ENCODE measurements at regions not wholly inside any gene's neighbourhood (a gene's known extent, or its start where the extent isn't known, plus 50 kb on each side); places are given as distances from the start of the nearest gene placed in this dataset.

GRCh38 chr3:96233679-96234078 is 580.7 kb upstream of the EPHA6 start:
- Mint-ChIP-seq H3K4me3 (no peak overlapping the region), H3K9me3 (peaks cover 6% of the 10 kb centered on the region), H3K36me3 (ENCODE audit: low read depth) (no peaks in the 10 kb centered on the region), H3K27me3 (no peaks in the 10 kb centered on the region), H3K27ac (no peak overlapping the region), H3K4me1 (no peaks in the 10 kb centered on the region)
- POLR2A ChIA-PET, result no interaction called here
- no peak for DNase-seq
- CTCF ChIA-PET, result no interaction called here

GRCh38 chr3:96236522-96236921 is 577.9 kb upstream of the EPHA6 start:
- H3K9me3 Mint-ChIP-seq, result peaks cover 2% of the 10 kb centered on the region
- H3K4me3 Mint-ChIP-seq, result no peak overlapping the region
- POLR2A ChIA-PET, result no interaction called here
- H3K36me3 Mint-ChIP-seq (ENCODE audit: low read depth), result no peaks in the 10 kb centered on the region
- no peaks in the 10 kb centered on the region for H3K4me1 Mint-ChIP-seq
- no peak for DNase-seq
- CTCF ChIA-PET, result no interaction called here
- no peak overlapping the region for H3K27ac Mint-ChIP-seq
- H3K27me3 Mint-ChIP-seq, result no peaks in the 10 kb centered on the region

DNA sequence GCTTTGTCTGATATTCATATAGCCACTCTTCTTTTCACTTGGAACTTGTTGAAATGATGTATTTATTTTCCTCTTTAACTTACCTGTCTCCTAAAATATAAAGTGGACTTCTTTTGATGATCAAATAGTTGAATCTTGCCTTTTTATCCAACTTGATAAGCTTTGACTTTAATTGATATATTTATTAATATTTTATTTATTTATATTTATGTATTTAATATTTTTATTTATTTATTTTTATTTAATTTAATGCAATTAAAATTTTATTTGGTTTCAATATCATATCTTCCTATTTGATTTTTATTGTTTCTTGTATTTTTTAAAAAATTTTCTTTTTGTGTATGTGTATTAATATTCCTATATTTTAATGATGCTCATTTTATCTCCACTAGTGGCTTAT is 555.1 kb upstream of the EPHA6 start:
- no peak for DNase-seq
- H3K27me3 Mint-ChIP-seq, result no peaks in the 10 kb centered on the region
- H3K36me3 Mint-ChIP-seq (ENCODE audit: low read depth), result no peaks in the 10 kb centered on the region
- ChIA-PET CTCF (no interaction called here), POLR2A (no interaction called here)
- peaks cover 10% of the 10 kb centered on the region for H3K9me3 Mint-ChIP-seq
- H3K4me3 Mint-ChIP-seq, result no peak overlapping the region
- no peaks in the 10 kb centered on the region for H3K4me1 Mint-ChIP-seq
- H3K27ac Mint-ChIP-seq, result no peak overlapping the region

DNA sequence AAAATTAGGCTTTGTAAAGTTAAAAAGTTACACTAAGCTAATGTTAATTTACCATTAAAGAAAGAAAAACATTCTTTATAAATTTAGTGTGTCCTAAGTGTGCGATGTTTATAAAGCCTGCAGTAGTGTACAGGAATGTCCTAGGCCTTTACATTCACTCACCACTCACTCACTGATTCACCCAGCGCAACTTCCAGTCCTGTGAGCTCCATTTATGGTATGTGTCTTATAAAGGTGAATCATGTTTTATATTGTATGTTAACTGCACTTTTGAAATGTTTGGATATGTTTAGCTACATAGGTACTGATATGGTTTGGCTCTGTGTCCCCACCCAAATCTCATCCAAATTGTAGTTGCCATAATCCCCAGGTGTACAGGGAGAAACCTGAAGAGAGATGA is 549.7 kb upstream of the EPHA6 start:
- DNase-seq, result no peak
- ChIA-PET POLR2A (no interaction called here), CTCF (no interaction called here)
- H3K9me3 Mint-ChIP-seq, result peaks cover 7% of the 10 kb centered on the region
- H3K27me3 Mint-ChIP-seq, result no peaks in the 10 kb centered on the region
- H3K4me3 Mint-ChIP-seq, result no peak overlapping the region
- H3K27ac Mint-ChIP-seq, result no peak overlapping the region
- H3K36me3 Mint-ChIP-seq (ENCODE audit: low read depth), result no peaks in the 10 kb centered on the region
- no peaks in the 10 kb centered on the region for H3K4me1 Mint-ChIP-seq

- H3K4me3 Mint-ChIP-seq, result no peak overlapping the region
- H3K27me3 Mint-ChIP-seq, result no peaks in the 10 kb centered on the region
- H3K27ac Mint-ChIP-seq, result no peak overlapping the region
- POLR2A ChIA-PET, result no interaction called here
- no peak for DNase-seq
- no peaks in the 10 kb centered on the region for H3K9me3 Mint-ChIP-seq
- no peaks in the 10 kb centered on the region for H3K4me1 Mint-ChIP-seq
- CTCF ChIA-PET, result no interaction called here
- no peaks in the 10 kb centered on the region for H3K36me3 Mint-ChIP-seq (ENCODE audit: low read depth)
These were observed 547.8 kb upstream of the EPHA6 start for GRCh38 chr3:96266395-96267190.

DNA sequence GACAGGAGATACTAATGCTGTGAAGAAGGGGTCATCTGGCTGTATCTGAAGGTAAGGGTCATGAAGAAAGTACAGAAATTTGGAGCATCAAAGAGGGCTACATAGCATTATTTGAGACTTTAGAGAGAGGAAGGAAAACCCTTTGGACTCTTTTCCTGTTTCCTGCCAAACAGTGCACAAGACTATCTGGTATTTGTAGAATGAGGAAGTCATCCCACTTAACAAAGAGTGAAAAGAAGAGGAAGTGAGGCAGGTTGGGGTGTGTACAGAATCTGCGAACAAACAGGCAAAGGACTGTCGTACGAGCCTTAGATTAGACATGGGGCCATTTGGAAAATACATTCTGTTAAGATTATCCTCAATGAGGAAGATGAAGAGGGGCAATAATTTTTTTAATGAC is 546.8 kb upstream of the EPHA6 start:
- POLR2A ChIA-PET, result no interaction called here
- no peak overlapping the region for H3K27ac Mint-ChIP-seq
- no peak for DNase-seq
- H3K4me1 Mint-ChIP-seq, result no peaks in the 10 kb centered on the region
- CTCF ChIA-PET, result no interaction called here
- H3K9me3 Mint-ChIP-seq, result no peaks in the 10 kb centered on the region
- H3K36me3 Mint-ChIP-seq (ENCODE audit: low read depth), result no peaks in the 10 kb centered on the region
- no peak overlapping the region for H3K4me3 Mint-ChIP-seq
- no peaks in the 10 kb centered on the region for H3K27me3 Mint-ChIP-seq

DNA sequence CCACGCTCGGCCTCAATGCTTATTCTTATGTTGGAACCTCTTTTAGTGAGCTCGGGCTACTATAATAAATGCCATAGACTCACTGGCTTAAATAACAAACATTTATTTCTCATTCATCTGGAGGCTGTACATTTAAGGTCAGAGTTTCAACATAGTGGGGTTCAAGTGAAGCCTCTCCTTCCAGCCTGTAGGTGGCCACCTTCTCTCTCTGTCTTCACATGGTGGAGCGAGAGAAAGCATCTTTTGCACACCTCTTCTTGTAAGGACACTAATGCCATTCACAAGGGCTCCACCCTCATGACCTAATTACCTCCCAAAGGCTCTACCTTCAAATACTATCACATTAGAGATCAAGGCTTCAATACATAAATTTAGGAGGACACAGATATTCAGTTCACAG is 520.3 kb upstream of the EPHA6 start:
- no peak overlapping the region for H3K27ac Mint-ChIP-seq
- H3K27me3 Mint-ChIP-seq, result no peaks in the 10 kb centered on the region
- no peaks in the 10 kb centered on the region for H3K4me1 Mint-ChIP-seq
- CTCF ChIA-PET, result no interaction called here
- H3K9me3 Mint-ChIP-seq, result peaks cover 17% of the 10 kb centered on the region
- POLR2A ChIA-PET, result no interaction called here
- no peak overlapping the region for H3K4me3 Mint-ChIP-seq
- H3K36me3 Mint-ChIP-seq (ENCODE audit: low read depth), result no peaks in the 10 kb centered on the region
- DNase-seq, result no peak

DNA sequence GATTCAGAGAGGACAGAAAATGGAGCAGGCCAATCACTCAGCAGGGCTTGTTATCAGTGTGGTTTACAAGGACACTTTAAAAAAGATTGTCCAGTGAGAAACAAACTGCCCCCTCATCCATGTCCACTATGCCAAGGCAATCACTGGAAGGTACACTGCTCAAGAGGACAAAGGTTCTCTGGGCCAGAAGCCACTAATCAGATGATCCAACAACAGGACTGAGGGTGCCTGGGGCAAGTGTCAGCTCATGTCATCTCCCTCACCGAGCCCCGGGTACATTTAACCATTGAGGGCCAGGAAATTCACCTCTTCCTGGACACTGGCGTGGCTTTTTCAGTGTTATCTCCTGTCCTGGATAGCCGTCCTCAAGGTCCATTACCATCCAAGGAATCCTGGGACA is 513.7 kb upstream of the EPHA6 start:
- DNase-seq, result no peak
- H3K9me3 Mint-ChIP-seq, result peaks cover 19% of the 10 kb centered on the region
- H3K27ac Mint-ChIP-seq, result peak overlapping the region; percentile 69
- ChIA-PET CTCF (no interaction called here), POLR2A (no interaction called here)
- H3K4me3 Mint-ChIP-seq, result no peak overlapping the region
- H3K36me3 Mint-ChIP-seq (ENCODE audit: low read depth), result no peaks in the 10 kb centered on the region
- H3K4me1 Mint-ChIP-seq, result no peaks in the 10 kb centered on the region
- no peaks in the 10 kb centered on the region for H3K27me3 Mint-ChIP-seq

GRCh38 chr3:96319166-96319565 is 495.2 kb upstream of the EPHA6 start:
- ChIA-PET CTCF (no interaction called here), POLR2A (no interaction called here)
- H3K4me3 Mint-ChIP-seq, result no peak overlapping the region
- peaks cover 5% of the 10 kb centered on the region for H3K9me3 Mint-ChIP-seq
- H3K4me1 Mint-ChIP-seq, result no peaks in the 10 kb centered on the region
- H3K36me3 Mint-ChIP-seq (ENCODE audit: low read depth), result no peaks in the 10 kb centered on the region
- no peaks in the 10 kb centered on the region for H3K27me3 Mint-ChIP-seq
- DNase-seq, result no peak
- H3K27ac Mint-ChIP-seq, result no peak overlapping the region

DNA sequence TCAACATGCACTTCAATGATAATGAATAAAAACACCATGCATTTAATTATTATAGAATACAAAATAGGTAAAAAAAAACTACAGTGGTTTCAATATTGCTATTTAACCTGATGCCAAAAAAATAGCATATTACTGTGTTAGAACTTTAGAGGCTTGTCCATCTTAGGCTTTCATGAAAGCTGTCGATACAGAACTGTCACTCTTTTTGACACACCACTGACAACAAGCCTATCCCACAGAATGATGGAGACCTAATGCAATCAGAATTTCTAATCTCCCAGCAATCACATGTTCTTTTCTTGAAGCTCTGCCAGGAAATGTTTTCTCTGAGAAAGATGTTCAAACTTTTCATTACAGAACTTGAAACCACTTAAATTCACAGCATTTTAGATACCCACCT is 490.3 kb upstream of the EPHA6 start:
- no peaks in the 10 kb centered on the region for H3K36me3 Mint-ChIP-seq (ENCODE audit: low read depth)
- no peak overlapping the region for H3K27ac Mint-ChIP-seq
- H3K4me1 Mint-ChIP-seq, result no peaks in the 10 kb centered on the region
- POLR2A ChIA-PET, result no interaction called here
- CTCF ChIA-PET, result no interaction called here
- H3K9me3 Mint-ChIP-seq, result peaks cover 5% of the 10 kb centered on the region
- DNase-seq, result no peak
- H3K4me3 Mint-ChIP-seq, result no peak overlapping the region
- no peaks in the 10 kb centered on the region for H3K27me3 Mint-ChIP-seq

DNA sequence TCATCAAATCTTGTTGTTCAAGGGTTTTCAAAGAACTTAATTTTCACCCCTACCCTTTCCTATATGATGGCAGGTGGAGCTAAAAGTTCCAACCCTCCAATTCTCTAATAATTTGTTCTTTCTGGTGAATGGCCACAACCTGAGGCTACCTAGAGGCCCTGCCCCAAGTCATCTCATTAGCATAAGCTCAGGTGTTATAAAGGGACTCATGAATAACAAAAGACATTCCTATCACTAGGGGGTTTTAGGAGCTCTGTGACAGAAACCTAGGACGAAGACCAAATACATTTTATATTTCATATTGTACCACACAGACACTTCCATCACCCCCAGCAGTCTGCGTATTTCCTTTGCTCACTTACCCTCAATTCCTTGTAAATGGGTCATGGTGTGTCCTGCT is 483.6 kb upstream of the EPHA6 start:
- Mint-ChIP-seq H3K4me3 (no peak overlapping the region), H3K36me3 (ENCODE audit: low read depth) (no peaks in the 10 kb centered on the region)

GRCh38 chr3:96331341-96331740 is 483.1 kb upstream of the EPHA6 start:
- H3K9me3 Mint-ChIP-seq, result no peaks in the 10 kb centered on the region
- H3K4me1 Mint-ChIP-seq, result no peaks in the 10 kb centered on the region
- no peak overlapping the region for H3K4me3 Mint-ChIP-seq
- no peaks in the 10 kb centered on the region for H3K36me3 Mint-ChIP-seq (ENCODE audit: low read depth)
- ChIA-PET CTCF (no interaction called here), POLR2A (no interaction called here)
- H3K27ac Mint-ChIP-seq, result no peak overlapping the region
- no peak for DNase-seq
- no peaks in the 10 kb centered on the region for H3K27me3 Mint-ChIP-seq

More for the DNA sequence above, 483.6 kb upstream of the EPHA6 start:
- ChIA-PET CTCF (interaction anchor here (0.5 to 1.6 kb wide), 2 partner anchors 9 to 535 kb away, joined by 3 read pairs; no protein-coding TSS in a partner anchor), POLR2A (no interaction called here)
- no peak for DNase-seq
- H3K27ac Mint-ChIP-seq, result no peak overlapping the region
- no peaks in the 10 kb centered on the region for H3K27me3 Mint-ChIP-seq
- H3K4me1 Mint-ChIP-seq, result no peaks in the 10 kb centered on the region
- no peaks in the 10 kb centered on the region for H3K9me3 Mint-ChIP-seq

DNA sequence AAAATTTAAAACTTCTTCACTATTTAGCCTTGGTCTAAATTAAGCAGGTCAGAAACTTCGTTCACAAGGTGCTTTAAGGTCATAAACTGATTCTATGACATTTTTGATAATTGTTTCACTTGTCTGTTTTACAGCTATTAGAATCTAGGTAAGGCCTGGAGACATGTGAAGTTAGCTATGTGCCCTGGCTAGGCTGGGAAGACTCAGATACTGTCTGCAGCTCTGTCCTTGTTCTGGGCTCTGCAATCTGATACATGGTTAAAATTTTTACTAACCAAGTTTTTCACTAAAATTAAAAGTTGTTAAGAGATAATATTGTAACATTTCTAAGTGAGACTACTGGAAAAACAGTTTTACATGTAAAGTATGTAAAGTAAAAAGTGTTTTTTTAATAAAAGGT is 479.6 kb upstream of the EPHA6 start:
- Mint-ChIP-seq H3K27ac (no peak overlapping the region), H3K9me3 (no peaks in the 10 kb centered on the region), H3K4me3 (no peak overlapping the region), H3K36me3 (ENCODE audit: low read depth) (no peaks in the 10 kb centered on the region), H3K27me3 (no peaks in the 10 kb centered on the region), H3K4me1 (no peaks in the 10 kb centered on the region)
- no peak for DNase-seq
- ChIA-PET CTCF (no interaction called here), POLR2A (no interaction called here)

- ChIA-PET CTCF (no interaction called here), POLR2A (no interaction called here)
- no peak for DNase-seq
- peaks cover 4% of the 10 kb centered on the region for H3K9me3 Mint-ChIP-seq
- H3K4me1 Mint-ChIP-seq, result no peaks in the 10 kb centered on the region
- H3K27me3 Mint-ChIP-seq, result no peaks in the 10 kb centered on the region
- no peak overlapping the region for H3K27ac Mint-ChIP-seq
- H3K4me3 Mint-ChIP-seq, result no peak overlapping the region
- no peaks in the 10 kb centered on the region for H3K36me3 Mint-ChIP-seq (ENCODE audit: low read depth)
These were observed 467.1 kb upstream of the EPHA6 start for GRCh38 chr3:96347289-96347688.
